H9 (cell line): ENCODE measurements at regions not wholly inside any gene's neighbourhood (a gene's known extent, or its start where the extent isn't known, plus 50 kb on each side); places are given as distances from the start of the nearest gene placed in this dataset.

Experiments
- DNase-seq: peaks from one replicate; pipeline ENCODE4 v3.0.0-alpha.2; 2017
- H2AFZ ChIP-seq: one replicate; pipeline ENCODE4 v1.6.1; 2013; ENCODE audit warnings: mild to moderate bottlenecking, low read length, control low read depth, moderate library complexity
- H2AK5ac ChIP-seq: 2 replicates; pipeline ENCODE4 v1.6.1; 2013; ENCODE audit warnings: low read length, control low read depth, mixed read lengths; ENCODE audit not compliant: insufficient read length
- H2BK120ac ChIP-seq: one replicate; pipeline ENCODE4 v1.6.1; 2013; ENCODE audit warnings: low read depth, mild to moderate bottlenecking, low read length, control low read depth, inconsistent platforms; ENCODE audit not compliant: poor library complexity, severe bottlenecking
- H2BK12ac ChIP-seq: 2 replicates; pipeline ENCODE4 v1.6.1; 2013; ENCODE audit warnings: low read length, control low read depth, mixed read lengths, low read depth; ENCODE audit not compliant: insufficient read length
- H2BK15ac ChIP-seq: 2 replicates; pipeline ENCODE4 v1.6.1; 2013; ENCODE audit warnings: low read depth, low read length, control low read depth
- H2BK20ac ChIP-seq: one replicate; pipeline ENCODE4 v1.6.1; 2013; ENCODE audit warnings: low read depth, mild to moderate bottlenecking, low read length, control low read depth, inconsistent platforms; ENCODE audit not compliant: poor library complexity, severe bottlenecking
- H2BK5ac ChIP-seq: 2 replicates; pipeline ENCODE4 v1.6.1; 2013; ENCODE audit warnings: low read length, control low read depth, mixed read lengths; ENCODE audit not compliant: insufficient read length
- H3K14ac ChIP-seq: 2 replicates; pipeline ENCODE4 v1.6.1; 2013; ENCODE audit warnings: low read length, control low read depth; ENCODE audit not compliant: insufficient read depth
- H3K18ac ChIP-seq: 2 replicates; pipeline ENCODE4 v1.6.1; 2013; ENCODE audit warnings: low read depth, mild to moderate bottlenecking, mixed read lengths, low read length, control low read depth; ENCODE audit not compliant: insufficient read length
- H3K23ac ChIP-seq: 2 replicates; pipeline ENCODE4 v1.6.1; 2013; ENCODE audit warnings: low read length, control low read depth, mixed read lengths, low read depth; ENCODE audit not compliant: insufficient read length
- H3K23me2 ChIP-seq: 2 replicates; pipeline ENCODE4 v1.6.1; 2013; ENCODE audit warnings: low read depth, mild to moderate bottlenecking, mixed read lengths, low read length, control low read depth; ENCODE audit not compliant: insufficient read length, poor library complexity, severe bottlenecking
- H3K27ac ChIP-seq: 2 replicates; pipeline ENCODE4 v1.5.1; 2013; ENCODE audit warnings: low read length, control low read depth, mixed read lengths, low read depth; ENCODE audit not compliant: insufficient read length
- H3K27me3 ChIP-seq: 2 replicates; pipeline ENCODE4 v1.6.1; 2013; ENCODE audit warnings: low read length, control low read depth, inconsistent platforms; ENCODE audit not compliant: insufficient read depth
- H3K4ac ChIP-seq: 2 replicates; pipeline ENCODE4 v1.6.1; 2013; ENCODE audit warnings: low read depth, mild to moderate bottlenecking, control low read depth, inconsistent platforms, low read length, moderate library complexity
- H3K4me1 ChIP-seq: 2 replicates; pipeline ENCODE4 v1.6.1; 2013; ENCODE audit warnings: low read length, control low read depth, inconsistent platforms; ENCODE audit not compliant: insufficient read depth
- H3K4me2 ChIP-seq: 2 replicates; pipeline ENCODE4 v1.6.1; 2013; ENCODE audit warnings: low read length, control low read depth, mixed read lengths; ENCODE audit not compliant: insufficient read length, insufficient read depth
- H3K56ac ChIP-seq: 2 replicates; pipeline ENCODE4 v1.6.1; 2013; ENCODE audit warnings: low read depth, mild to moderate bottlenecking, mixed read lengths, low read length, control low read depth; ENCODE audit not compliant: insufficient read length
- H3K79me1 ChIP-seq: 2 replicates; pipeline ENCODE4 v1.6.1; 2013; ENCODE audit warnings: low read depth, mild to moderate bottlenecking, moderate library complexity, low read length, control low read depth, inconsistent platforms; ENCODE audit not compliant: insufficient read depth, poor library complexity, severe bottlenecking
- H3K79me2 ChIP-seq: 2 replicates; pipeline ENCODE4 v1.6.1; 2013; ENCODE audit warnings: low read length, control low read depth, inconsistent platforms; ENCODE audit not compliant: insufficient read depth
- H3K9ac ChIP-seq: 2 replicates; pipeline ENCODE4 v1.6.1; 2013; ENCODE audit warnings: low read length, control low read depth, mixed read lengths; ENCODE audit not compliant: insufficient read length; ENCODE audit errors: extremely low read depth
- H3K9me3 ChIP-seq: one replicate; pipeline ENCODE4 v1.6.1; 2013; ENCODE audit warnings: low read depth, low read length, inconsistent platforms; ENCODE audit not compliant: control insufficient read depth
- H3T11ph ChIP-seq: one replicate; pipeline ENCODE4 v1.6.1; 2013; ENCODE audit warnings: mild to moderate bottlenecking, low read length, control low read depth, inconsistent platforms
- H4K20me1 ChIP-seq: one replicate; pipeline ENCODE4 v1.6.1; 2013; ENCODE audit not compliant: control insufficient read depth, insufficient read length, insufficient read depth
- H4K5ac ChIP-seq: 2 replicates; pipeline ENCODE4 v1.6.1; 2013; ENCODE audit warnings: low read depth, mild to moderate bottlenecking, mixed read lengths, low read length, control low read depth; ENCODE audit not compliant: insufficient read length
- H4K8ac ChIP-seq: replicated peaks from 2 replicates; pipeline ENCODE4 v1.6.1; 2013; ENCODE audit warnings: low read length, control low read depth, mixed read lengths, low read depth; ENCODE audit not compliant: insufficient read length
- H4K91ac ChIP-seq: 2 replicates; pipeline ENCODE4 v1.6.1; 2013; ENCODE audit warnings: low read depth, mild to moderate bottlenecking, moderate library complexity, mixed read lengths, low read length, control low read depth; ENCODE audit not compliant: insufficient read length
- H3K27ac Mint-ChIP-seq, 3 experiments: 2 replicates in 2 of 3; 3 replicates in 1 of 3; pipeline ENCODE4 v1.8.0; 2020 to 2021; ENCODE audit warnings: mixed read lengths in 3 of 3, mild to moderate bottlenecking in 1 of 3, moderate library complexity in 1 of 3
- H3K27me3 Mint-ChIP-seq: 2 replicates; pipeline ENCODE4 v1.8.0; 2021; ENCODE audit warnings: low read depth, mild to moderate bottlenecking, moderate library complexity, mixed read lengths
- H3K36me3 Mint-ChIP-seq, 3 experiments: 2 replicates in 2 of 3; 3 replicates in 1 of 3; pipeline ENCODE4 v1.8.0; 2020 to 2021; ENCODE audit warnings: low read depth in 3 of 3, mixed read lengths in 3 of 3; ENCODE audit not compliant: insufficient read depth in 1 of 3
- H3K4me1 Mint-ChIP-seq, 2 experiments: 2 replicates each; pipeline ENCODE4 v1.8.0; 2020; ENCODE audit warnings: mixed read lengths in 2 of 2
- H3K4me3 Mint-ChIP-seq, 2 experiments: 2 replicates in 1 of 2; 3 replicates in 1 of 2; pipeline ENCODE4 v1.8.0; 2020 to 2021; ENCODE audit warnings: mild to moderate bottlenecking in 2 of 2, mixed read lengths in 2 of 2, moderate library complexity in 1 of 2
- H3K9me3 Mint-ChIP-seq, 2 experiments: 2 replicates in 1 of 2; 3 replicates in 1 of 2; pipeline ENCODE4 v1.8.0; 2020; ENCODE audit warnings: mild to moderate bottlenecking in 2 of 2, mixed read lengths in 2 of 2, moderate library complexity in 1 of 2
- CTCF ChIP-seq: fragments of 200-600 bp; sonication (generic); conservative IDR thresholded peaks from 3 replicates; pipeline ENCODE4 v1.8.0; 2021; ENCODE audit warnings: antibody characterized with exemption, mild to moderate bottlenecking
- WGBS: extraction: QIAGEN DNeasy Blood & Tissue Kit; methylation state at CpG from one replicate; pipeline ENCODE4 v1.1.7; 2013; ENCODE audit warnings: missing lambda C conversion rate, low lambda C conversion rate, mixed read lengths; ENCODE audit not compliant: insufficient read length; ENCODE audit errors: extremely low coverage; 5-methylcytosine and 5-hydroxymethylcytosine counted together

- WGBS = no CpG with 5 or more reads among the region's 5 CpGs
- Histone ChIP-seq H4K91ac (no peak overlapping the region), H3K4me1 (no peaks in the 10 kb centered on the region), H3K56ac (no peak overlapping the region), H3K79me1 (no peaks in the 10 kb centered on the region), H2BK20ac (no peak overlapping the region), H2AFZ (no peak overlapping the region), H3K23me2 (no peaks in the 10 kb centered on the region), H3K4me2 (no peak overlapping the region), H3K79me2 (no peaks in the 10 kb centered on the region), H2BK5ac (no peak overlapping the region), H3K14ac (no peak overlapping the region), H2AK5ac (no peak overlapping the region), H2BK12ac (no peak overlapping the region), H3K27ac (no peak overlapping the region), H3T11ph (no peak overlapping the region), H3K4ac (no peak overlapping the region), H4K8ac (no peak overlapping the region), H4K20me1 (no peaks in the 10 kb centered on the region), H3K9me3 (no peaks in the 10 kb centered on the region), H3K9ac (no peak overlapping the region), H3K23ac (no peak overlapping the region), H4K5ac (no peak overlapping the region), H2BK120ac (no peak overlapping the region), H2BK15ac (no peak overlapping the region), H3K18ac (no peak overlapping the region), H3K27me3 (no peaks in the 10 kb centered on the region)
- TF ChIP-seq CTCF = no peak
- peaks cover 3% of the 10 kb centered on the region in 2 experiments; a peak in 3 of 5 replicates for H3K9me3 Mint-ChIP-seq
- H3K27ac Mint-ChIP-seq = no peak overlapping the region
- H3K4me3 Mint-ChIP-seq = no peak overlapping the region
- no peak for DNase-seq
- peaks cover 0 to 4% of the 10 kb centered on the region in 2 experiments; a peak in 1 of 4 replicates for H3K4me1 Mint-ChIP-seq
- peaks cover 0 to 5% (median 1%) of the 10 kb centered on the region in 3 experiments; a peak in 4 of 7 replicates for H3K36me3 Mint-ChIP-seq
- H3K27me3 Mint-ChIP-seq = no peaks in the 10 kb centered on the region
These were observed 422.7 kb downstream of the DMAC1 start for GRCh38 chr9:7376833-7377232.
